Stomach (tissue), 4 donors: ENCODE measurements at regions not wholly inside any gene's neighbourhood (a gene's known extent, or its start where the extent isn't known, plus 50 kb on each side); places are given as distances from the start of the nearest gene placed in this dataset.

ENCODE experiments used
- CTCF ChIP-seq, 7 experiments: fragments of 450-650 bp in 4 of 7; fragments of 200-600 bp in 3 of 7; sonication (generic) in 3 of 7; IDR thresholded peaks; one replicate each; pipeline ENCODE4 v1.5.1; 2016 to 2019; ENCODE audit warnings: antibody characterized with exemption in 7 of 7, control low read depth in 2 of 7, mild to moderate bottlenecking in 1 of 7
- EP300 ChIP-seq: sonication (generic); formaldehyde crosslinking; IDR thresholded peaks from one replicate; pipeline ENCODE4 v1.6.1; 2017; ENCODE audit warnings: antibody characterized with exemption
- POLR2A ChIP-seq, 4 donors: fragments of 450-650 bp; IDR thresholded peaks; one replicate each; pipeline ENCODE4 v1.6.1; 2016; ENCODE audit warnings: antibody characterized with exemption in 4 of 4, control low read depth in 2 of 4, mild to moderate bottlenecking in 1 of 4, moderate library complexity in 1 of 4
- POLR2AphosphoS5 ChIP-seq, 3 donors: sonication (generic); formaldehyde crosslinking; IDR thresholded peaks; one replicate each; pipeline ENCODE4 v1.6.1; 2016; ENCODE audit warnings: antibody characterized with exemption in 3 of 3

- no peak for TF ChIP-seq CTCF (IDR thresholded peaks at IDR 0.05)
- TF ChIP-seq POLR2A (IDR thresholded peaks at IDR 0.05): no peak
- no peak for TF ChIP-seq POLR2AphosphoS5 (IDR thresholded peaks at IDR 0.05)
- no peak for TF ChIP-seq EP300
These were observed 2182.5 kb upstream of the AGA start for GRCh38 chr4:179624768-179625181.
